GM23338 (cell line): ENCODE measurements at regions not wholly inside any gene's neighbourhood (a gene's known extent, or its start where the extent isn't known, plus 50 kb on each side); places are given as distances from the start of the nearest gene placed in this dataset.

ENCODE experiments used
- ATAC-seq: fragments of 200-7000 bp; cut with Tn5 transposase; 3 replicates; pipeline ENCODE4 v1.9.1; 2020
- DNase-seq: peaks from one replicate; pipeline ENCODE4 v3.0.0-alpha.2; 2015; ENCODE audit warnings: low spot score
- H2AFZ ChIP-seq: fragments of 200-600 bp; sonication (generic); 2 replicates; pipeline ENCODE4 v1.8.0; 2016; ENCODE audit warnings: antibody characterized with exemption, mild to moderate bottlenecking, moderate library complexity
- H3F3A ChIP-seq: fragments of 200-600 bp; sonication (generic); replicated peaks from 2 replicates; pipeline ENCODE4 v1.8.0; 2017; ENCODE audit warnings: antibody characterized with exemption, mixed run types, low read depth
- H3K27ac ChIP-seq: fragments of 200-600 bp; sonication (generic); 2 replicates; pipeline ENCODE4 v1.6.1; 2016; ENCODE audit warnings: low read depth
- H3K27me3 ChIP-seq: fragments of 200-600 bp; sonication (generic); 2 replicates; pipeline ENCODE4 v1.8.0; 2016; ENCODE audit warnings: mild to moderate bottlenecking, mixed run types, moderate library complexity; ENCODE audit not compliant: insufficient read depth
- H3K36me3 ChIP-seq: fragments of 200-600 bp; sonication (generic); 2 replicates; pipeline ENCODE4 v1.8.0; 2016; ENCODE audit warnings: mild to moderate bottlenecking; ENCODE audit not compliant: insufficient read depth
- H3K4me1 ChIP-seq: fragments of 200-600 bp; sonication (generic); 2 replicates; pipeline ENCODE4 v1.8.0; 2016; ENCODE audit warnings: mild to moderate bottlenecking, moderate library complexity; ENCODE audit not compliant: insufficient read depth
- H3K4me2 ChIP-seq: fragments of 200-600 bp; sonication (generic); 2 replicates; pipeline ENCODE4 v1.7.1; 2017; ENCODE audit warnings: mixed run types
- H3K4me3 ChIP-seq: fragments of 200-600 bp; sonication (generic); 2 replicates; pipeline ENCODE4 v1.6.1; 2016; ENCODE audit warnings: mixed run types
- H3K79me2 ChIP-seq: fragments of 200-600 bp; sonication (generic); replicated peaks from 2 replicates; pipeline ENCODE4 v1.8.0; 2017; ENCODE audit warnings: mild to moderate bottlenecking; ENCODE audit not compliant: insufficient read depth
- H3K9me2 ChIP-seq: fragments of 200-600 bp; sonication (generic); 2 replicates; pipeline ENCODE4 v1.8.0; 2017; ENCODE audit not compliant: insufficient read depth
- H4K20me1 ChIP-seq: fragments of 200-600 bp; sonication (generic); replicated peaks from 2 replicates; pipeline ENCODE4 v1.8.0; 2017; ENCODE audit warnings: mild to moderate bottlenecking; ENCODE audit not compliant: insufficient read depth
- H3K27ac Mint-ChIP-seq: 2 replicates; pipeline ENCODE4 v1.8.0; 2020; ENCODE audit warnings: inconsistent platforms, mild to moderate bottlenecking, moderate library complexity, mixed read lengths
- H3K27me3 Mint-ChIP-seq: 3 replicates; pipeline ENCODE4 v1.8.0; 2022; ENCODE audit warnings: low read depth, mild to moderate bottlenecking, moderate library complexity, mixed read lengths, inconsistent platforms; ENCODE audit not compliant: insufficient read depth, poor library complexity
- H3K36me3 Mint-ChIP-seq: 3 replicates; pipeline ENCODE4 v1.8.0; 2021; ENCODE audit warnings: low read depth, mild to moderate bottlenecking, inconsistent platforms, moderate library complexity, mixed read lengths
- H3K4me1 Mint-ChIP-seq: 3 replicates; pipeline ENCODE4 v1.8.0; 2020; ENCODE audit warnings: mild to moderate bottlenecking, inconsistent platforms, mixed read lengths
- H3K4me3 Mint-ChIP-seq: 3 replicates; pipeline ENCODE4 v1.8.0; 2021; ENCODE audit warnings: moderate library complexity, mild to moderate bottlenecking, inconsistent platforms, mixed read lengths
- H3K9me3 Mint-ChIP-seq: 3 replicates; pipeline ENCODE4 v1.8.0; 2020; ENCODE audit warnings: moderate library complexity, mild to moderate bottlenecking, inconsistent platforms, mixed read lengths
- CREB1 ChIP-seq: fragments of 250-450 bp; sonication (Bioruptor Pico); IDR thresholded peaks from 2 replicates; pipeline ENCODE4 v1.5.0; 2020; ENCODE audit warnings: low read depth, mild to moderate bottlenecking, moderate library complexity
- CTCF ChIP-seq, 2 experiments: fragments of 200-600 bp in 1 of 2; sonication (generic) in 1 of 2; conservative IDR thresholded peaks; 2 replicates each; pipeline versions ENCODE4 v1.5.1 to v1.6.1; 2016 to 2017; ENCODE audit warnings: antibody characterized with exemption in 2 of 2, low read depth in 2 of 2, mild to moderate bottlenecking in 2 of 2, moderate library complexity in 1 of 2
- EZH2phosphoT487 ChIP-seq: fragments of 200-600 bp; sonication (generic); IDR thresholded peaks from one replicate; pipeline ENCODE4 v1.8.1; 2018; ENCODE audit warnings: antibody characterized with exemption; ENCODE audit not compliant: unreplicated experiment
- JUNB ChIP-seq: IDR thresholded peaks from one replicate; pipeline ENCODE4 v1.6.1; 2016; ENCODE audit warnings: antibody characterized with exemption; ENCODE audit not compliant: unreplicated experiment
- NANOG ChIP-seq: IDR thresholded peaks from 2 replicates; pipeline ENCODE4 v1.6.1; 2016; ENCODE audit warnings: antibody characterized with exemption, borderline replicate concordance
- TF ChIP-seq, protein P1 (sequence below): fragments of 250-450 bp; sonication (Bioruptor Pico); IDR thresholded peaks from 2 replicates; pipeline ENCODE4 v1.5.0; 2020; ENCODE audit warnings: mild to moderate bottlenecking, moderate library complexity
- TF ChIP-seq, protein P2 (sequence below): IDR thresholded peaks from one replicate; pipeline ENCODE4 v1.6.1; 2018; ENCODE audit warnings: antibody characterized with exemption; ENCODE audit not compliant: unreplicated experiment
- TF ChIP-seq, protein P3 (sequence below): IDR thresholded peaks from 2 replicates; pipeline ENCODE4 v1.6.1; 2016; ENCODE audit warnings: antibody characterized with exemption

GRCh38 chr18:8937160-8938094, 165.1 kb upstream of the NDUFV2 start (continued):
- TF ChIP-seq, protein P1, sequence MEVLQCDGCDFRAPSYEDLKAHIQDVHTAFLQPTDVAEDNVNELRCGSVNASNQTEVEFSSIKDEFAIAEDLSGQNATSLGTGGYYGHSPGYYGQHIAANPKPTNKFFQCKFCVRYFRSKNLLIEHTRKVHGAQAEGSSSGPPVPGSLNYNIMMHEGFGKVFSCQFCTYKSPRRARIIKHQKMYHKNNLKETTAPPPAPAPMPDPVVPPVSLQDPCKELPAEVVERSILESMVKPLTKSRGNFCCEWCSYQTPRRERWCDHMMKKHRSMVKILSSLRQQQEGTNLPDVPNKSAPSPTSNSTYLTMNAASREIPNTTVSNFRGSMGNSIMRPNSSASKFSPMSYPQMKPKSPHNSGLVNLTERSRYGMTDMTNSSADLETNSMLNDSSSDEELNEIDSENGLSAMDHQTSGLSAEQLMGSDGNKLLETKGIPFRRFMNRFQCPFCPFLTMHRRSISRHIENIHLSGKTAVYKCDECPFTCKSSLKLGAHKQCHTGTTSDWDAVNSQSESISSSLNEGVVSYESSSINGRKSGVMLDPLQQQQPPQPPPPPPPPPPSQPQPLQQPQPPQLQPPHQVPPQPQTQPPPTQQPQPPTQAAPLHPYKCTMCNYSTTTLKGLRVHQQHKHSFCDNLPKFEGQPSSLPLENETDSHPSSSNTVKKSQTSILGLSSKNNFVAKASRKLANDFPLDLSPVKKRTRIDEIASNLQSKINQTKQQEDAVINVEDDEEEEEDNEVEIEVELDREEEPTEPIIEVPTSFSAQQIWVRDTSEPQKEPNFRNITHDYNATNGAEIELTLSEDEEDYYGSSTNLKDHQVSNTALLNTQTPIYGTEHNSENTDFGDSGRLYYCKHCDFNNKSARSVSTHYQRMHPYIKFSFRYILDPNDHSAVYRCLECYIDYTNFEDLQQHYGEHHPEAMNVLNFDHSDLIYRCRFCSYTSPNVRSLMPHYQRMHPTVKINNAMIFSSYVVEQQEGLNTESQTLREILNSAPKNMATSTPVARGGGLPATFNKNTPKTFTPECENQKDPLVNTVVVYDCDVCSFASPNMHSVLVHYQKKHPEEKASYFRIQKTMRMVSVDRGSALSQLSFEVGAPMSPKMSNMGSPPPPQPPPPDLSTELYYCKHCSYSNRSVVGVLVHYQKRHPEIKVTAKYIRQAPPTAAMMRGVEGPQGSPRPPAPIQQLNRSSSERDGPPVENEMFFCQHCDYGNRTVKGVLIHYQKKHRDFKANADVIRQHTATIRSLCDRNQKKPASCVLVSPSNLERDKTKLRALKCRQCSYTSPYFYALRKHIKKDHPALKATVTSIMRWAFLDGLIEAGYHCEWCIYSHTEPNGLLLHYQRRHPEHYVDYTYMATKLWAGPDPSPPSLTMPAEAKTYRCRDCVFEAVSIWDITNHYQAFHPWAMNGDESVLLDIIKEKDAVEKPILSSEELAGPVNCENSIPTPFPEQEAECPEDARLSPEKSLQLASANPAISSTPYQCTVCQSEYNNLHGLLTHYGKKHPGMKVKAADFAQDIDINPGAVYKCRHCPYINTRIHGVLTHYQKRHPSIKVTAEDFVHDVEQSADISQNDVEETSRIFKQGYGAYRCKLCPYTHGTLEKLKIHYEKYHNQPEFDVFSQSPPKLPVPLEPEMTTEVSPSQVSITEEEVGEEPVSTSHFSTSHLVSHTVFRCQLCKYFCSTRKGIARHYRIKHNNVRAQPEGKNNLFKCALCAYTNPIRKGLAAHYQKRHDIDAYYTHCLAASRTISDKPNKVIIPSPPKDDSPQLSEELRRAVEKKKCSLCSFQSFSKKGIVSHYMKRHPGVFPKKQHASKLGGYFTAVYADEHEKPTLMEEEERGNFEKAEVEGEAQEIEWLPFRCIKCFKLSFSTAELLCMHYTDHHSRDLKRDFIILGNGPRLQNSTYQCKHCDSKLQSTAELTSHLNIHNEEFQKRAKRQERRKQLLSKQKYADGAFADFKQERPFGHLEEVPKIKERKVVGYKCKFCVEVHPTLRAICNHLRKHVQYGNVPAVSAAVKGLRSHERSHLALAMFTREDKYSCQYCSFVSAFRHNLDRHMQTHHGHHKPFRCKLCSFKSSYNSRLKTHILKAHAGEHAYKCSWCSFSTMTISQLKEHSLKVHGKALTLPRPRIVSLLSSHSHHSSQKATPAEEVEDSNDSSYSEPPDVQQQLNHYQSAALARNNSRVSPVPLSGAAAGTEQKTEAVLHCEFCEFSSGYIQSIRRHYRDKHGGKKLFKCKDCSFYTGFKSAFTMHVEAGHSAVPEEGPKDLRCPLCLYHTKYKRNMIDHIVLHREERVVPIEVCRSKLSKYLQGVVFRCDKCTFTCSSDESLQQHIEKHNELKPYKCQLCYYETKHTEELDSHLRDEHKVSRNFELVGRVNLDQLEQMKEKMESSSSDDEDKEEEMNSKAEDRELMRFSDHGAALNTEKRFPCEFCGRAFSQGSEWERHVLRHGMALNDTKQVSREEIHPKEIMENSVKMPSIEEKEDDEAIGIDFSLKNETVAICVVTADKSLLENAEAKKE (CRISPR knock-in tag): no peak
- no peak for TF ChIP-seq EZH2phosphoT487

GRCh38 chr18:8938817-8939216, 163.7 kb upstream of the NDUFV2 start:
- H3K79me2 ChIP-seq: no peaks in the 10 kb centered on the region
- Mint-ChIP-seq H3K27me3 (peaks cover 23% of the 10 kb centered on the region), H3K4me1 (peaks cover 46% of the 10 kb centered on the region), H3K36me3 (peaks cover 13% of the 10 kb centered on the region), H3K27ac (peak overlapping the region; percentile 92), H3K9me3 (peaks cover 17% of the 10 kb centered on the region), H3K4me3 (no peak overlapping the region)
- H3K27ac ChIP-seq: peak overlapping the region; percentile 93
- no peaks in the 10 kb centered on the region for H4K20me1 ChIP-seq
- peaks cover 4% of the 10 kb centered on the region; the same call in 1 of the 2 replicates for H3K9me2 ChIP-seq
- H3K27me3 ChIP-seq: no peaks in the 10 kb centered on the region
- H3F3A ChIP-seq: no peaks in the 10 kb centered on the region
- ATAC-seq (no peak), DNase-seq (no peak)
- H3K4me2 ChIP-seq: no peak overlapping the region
- no peak overlapping the region for H2AFZ ChIP-seq
- no peak overlapping the region for H3K4me3 ChIP-seq
- H3K36me3 ChIP-seq: peaks cover 4% of the 10 kb centered on the region; the same call in 1 of the 2 replicates
- H3K4me1 ChIP-seq: peaks cover 54% of the 10 kb centered on the region
- TF ChIP-seq JUNB (no peak), NANOG (no peak), CREB1 (CRISPR knock-in tag) (no peak), CTCF (conservative IDR thresholded peaks at IDR 0.05; ENCODE audit: low read depth in 2 of 2) (no peak), EZH2phosphoT487 (no peak)
- TF ChIP-seq, protein P2, sequence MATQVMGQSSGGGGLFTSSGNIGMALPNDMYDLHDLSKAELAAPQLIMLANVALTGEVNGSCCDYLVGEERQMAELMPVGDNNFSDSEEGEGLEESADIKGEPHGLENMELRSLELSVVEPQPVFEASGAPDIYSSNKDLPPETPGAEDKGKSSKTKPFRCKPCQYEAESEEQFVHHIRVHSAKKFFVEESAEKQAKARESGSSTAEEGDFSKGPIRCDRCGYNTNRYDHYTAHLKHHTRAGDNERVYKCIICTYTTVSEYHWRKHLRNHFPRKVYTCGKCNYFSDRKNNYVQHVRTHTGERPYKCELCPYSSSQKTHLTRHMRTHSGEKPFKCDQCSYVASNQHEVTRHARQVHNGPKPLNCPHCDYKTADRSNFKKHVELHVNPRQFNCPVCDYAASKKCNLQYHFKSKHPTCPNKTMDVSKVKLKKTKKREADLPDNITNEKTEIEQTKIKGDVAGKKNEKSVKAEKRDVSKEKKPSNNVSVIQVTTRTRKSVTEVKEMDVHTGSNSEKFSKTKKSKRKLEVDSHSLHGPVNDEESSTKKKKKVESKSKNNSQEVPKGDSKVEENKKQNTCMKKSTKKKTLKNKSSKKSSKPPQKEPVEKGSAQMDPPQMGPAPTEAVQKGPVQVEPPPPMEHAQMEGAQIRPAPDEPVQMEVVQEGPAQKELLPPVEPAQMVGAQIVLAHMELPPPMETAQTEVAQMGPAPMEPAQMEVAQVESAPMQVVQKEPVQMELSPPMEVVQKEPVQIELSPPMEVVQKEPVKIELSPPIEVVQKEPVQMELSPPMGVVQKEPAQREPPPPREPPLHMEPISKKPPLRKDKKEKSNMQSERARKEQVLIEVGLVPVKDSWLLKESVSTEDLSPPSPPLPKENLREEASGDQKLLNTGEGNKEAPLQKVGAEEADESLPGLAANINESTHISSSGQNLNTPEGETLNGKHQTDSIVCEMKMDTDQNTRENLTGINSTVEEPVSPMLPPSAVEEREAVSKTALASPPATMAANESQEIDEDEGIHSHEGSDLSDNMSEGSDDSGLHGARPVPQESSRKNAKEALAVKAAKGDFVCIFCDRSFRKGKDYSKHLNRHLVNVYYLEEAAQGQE: no peak
- TF ChIP-seq, protein P3, sequence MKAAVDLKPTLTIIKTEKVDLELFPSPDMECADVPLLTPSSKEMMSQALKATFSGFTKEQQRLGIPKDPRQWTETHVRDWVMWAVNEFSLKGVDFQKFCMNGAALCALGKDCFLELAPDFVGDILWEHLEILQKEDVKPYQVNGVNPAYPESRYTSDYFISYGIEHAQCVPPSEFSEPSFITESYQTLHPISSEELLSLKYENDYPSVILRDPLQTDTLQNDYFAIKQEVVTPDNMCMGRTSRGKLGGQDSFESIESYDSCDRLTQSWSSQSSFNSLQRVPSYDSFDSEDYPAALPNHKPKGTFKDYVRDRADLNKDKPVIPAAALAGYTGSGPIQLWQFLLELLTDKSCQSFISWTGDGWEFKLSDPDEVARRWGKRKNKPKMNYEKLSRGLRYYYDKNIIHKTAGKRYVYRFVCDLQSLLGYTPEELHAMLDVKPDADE: no peak
